ENCODE measurements at regions not wholly inside any gene's neighbourhood (a gene's known extent, or its start where the extent isn't known, plus 50 kb on each side); places are given as distances from the start of the nearest gene placed in this dataset.

DNA sequence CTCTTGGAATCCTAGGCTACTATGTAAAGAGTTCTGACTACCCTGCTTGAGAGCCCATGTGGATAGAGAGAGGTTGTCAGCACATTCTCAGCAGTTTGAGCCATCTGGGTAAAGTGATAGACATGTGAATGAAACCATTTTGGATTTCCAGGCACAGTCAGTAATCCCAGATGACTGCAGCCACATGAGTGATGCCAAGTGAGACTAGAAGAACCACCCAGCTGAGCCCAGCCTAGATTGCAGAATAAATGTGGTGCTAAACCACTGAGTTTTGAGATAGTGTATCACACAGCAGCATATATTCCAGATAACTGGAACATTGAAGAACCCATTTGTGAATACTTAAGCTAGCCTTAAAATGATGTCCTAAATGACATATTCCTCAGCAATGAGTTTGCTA is 166.2 kb downstream of the ATP6V1G3 start:
- H3K9me3 ChIP-seq: no peaks in the 10 kb centered on the region
- no peak for TF ChIP-seq CTCF (IDR thresholded peaks at IDR 0.05)
- H3K27me3 ChIP-seq: no peaks in the 10 kb centered on the region
- no peak for DNase-seq (ENCODE audit: low spot score in 2 of 2)
- no peaks in the 10 kb centered on the region for H3K36me3 ChIP-seq
- no peak overlapping the region for H3K4me3 ChIP-seq
- intact Hi-C loops (cut with DNase I): no loop called here
- no peaks in the 10 kb centered on the region for H3K4me1 ChIP-seq
- no peak overlapping the region for H3K27ac ChIP-seq

DNA sequence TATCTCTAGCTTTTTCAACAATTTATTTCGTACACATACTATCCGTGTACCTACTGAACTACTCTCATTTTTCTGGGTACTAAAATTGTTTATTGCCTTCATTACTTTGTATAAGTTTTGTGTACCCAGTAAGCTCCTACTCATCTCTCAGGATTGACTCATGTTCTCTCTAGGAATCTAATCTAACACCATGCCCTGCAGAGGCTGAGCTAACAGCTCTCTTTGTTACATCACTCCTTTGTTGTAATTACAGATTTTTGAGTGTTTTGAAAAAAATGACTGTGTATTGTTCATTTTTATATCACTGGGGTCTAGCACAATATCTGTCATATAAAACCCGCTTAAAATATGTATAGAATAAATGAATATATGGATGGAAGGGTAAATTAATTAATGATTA is 167.1 kb downstream of the ATP6V1G3 start:
- intact Hi-C loops (cut with DNase I): no loop called here
- Histone ChIP-seq H3K27ac (no peak overlapping the region), H3K4me1 (no peaks in the 10 kb centered on the region), H3K27me3 (no peaks in the 10 kb centered on the region), H3K4me3 (no peak overlapping the region), H3K9me3 (no peaks in the 10 kb centered on the region), H3K36me3 (no peaks in the 10 kb centered on the region)
- TF ChIP-seq CTCF (IDR thresholded peaks at IDR 0.05): no peak
- DNase-seq (ENCODE audit: low spot score in 2 of 2): no peak
